CD8-positive, alpha-beta memory T cell (primary cell): ENCODE measurements at regions not wholly inside any gene's neighbourhood (a gene's known extent, or its start where the extent isn't known, plus 50 kb on each side); places are given as distances from the start of the nearest gene placed in this dataset.
A peak's percentile ranks its signal among the peaks of the same experiment; 100 is the strongest.
"Not testable (repeated sequence)": the region's sequence is repeated elsewhere in the genome, so short reads cannot be mapped to it uniquely, and the experiment has no call there.

Experiments
- CTCF ChIA-PET: fragments of 350-600 bp; sonication (Branson Sonifier 250); formaldehyde crosslinking; loops from one replicate; lab custom pipeline; 2021; ENCODE audit warnings: antibody characterized with exemption; lab: Charles Lee
- POLR2A ChIA-PET: fragments of 350-600 bp; sonication (Branson Sonifier 250); formaldehyde crosslinking; loops from one replicate; lab custom pipeline; 2021; ENCODE audit warnings: antibody characterized with exemption; lab: Charles Lee
- DNase-seq, 5 donors: peaks; one replicate each; pipeline versions ENCODE4 v3.0.0 to v3.0.0-alpha.2; 2020 to 2022; ENCODE audit warnings: mixed read lengths in 1 of 5
- H3K27ac ChIP-seq: one replicate; pipeline ENCODE4 v1.7.0; 2013; ENCODE audit warnings: low read depth, mild to moderate bottlenecking, low read length, moderate library complexity
- H3K27me3 ChIP-seq: 2 replicates; pipeline ENCODE4 v1.7.0; 2013; ENCODE audit warnings: low read length, mild to moderate bottlenecking; ENCODE audit not compliant: insufficient read depth, poor library complexity, severe bottlenecking
- H3K36me3 ChIP-seq: 2 replicates; pipeline ENCODE4 v1.7.0; 2013; ENCODE audit warnings: mild to moderate bottlenecking, low read length, moderate library complexity; ENCODE audit not compliant: insufficient read depth
- H3K4me1 ChIP-seq: 2 replicates; pipeline ENCODE4 v1.7.0; 2013; ENCODE audit warnings: mild to moderate bottlenecking, low read length, moderate library complexity; ENCODE audit not compliant: insufficient read depth
- H3K4me3 ChIP-seq: 2 replicates; pipeline ENCODE4 v1.7.0; 2013; ENCODE audit warnings: mild to moderate bottlenecking, low read length
- H3K9me3 ChIP-seq: 2 replicates; pipeline ENCODE4 v1.7.0; 2013; ENCODE audit warnings: mild to moderate bottlenecking, low read length
- H3K27ac Mint-ChIP-seq, 8 donors: one replicate each; pipeline ENCODE4 v1.8.0; 2020 to 2021; ENCODE audit warnings: mixed read lengths in 8 of 8, mild to moderate bottlenecking in 6 of 8, inconsistent platforms in 3 of 8, moderate library complexity in 3 of 8
- H3K27me3 Mint-ChIP-seq, 2 donors: one replicate each; pipeline ENCODE4 v1.8.0; 2020 to 2021; ENCODE audit warnings: mixed read lengths in 2 of 2, mild to moderate bottlenecking in 1 of 2, moderate library complexity in 1 of 2
- H3K36me3 Mint-ChIP-seq, 3 donors: one replicate each; pipeline ENCODE4 v1.8.0; 2020 to 2021; ENCODE audit warnings: mixed read lengths in 3 of 3, inconsistent platforms in 1 of 3, mild to moderate bottlenecking in 1 of 3
- H3K4me1 Mint-ChIP-seq, 3 donors: one replicate each; pipeline ENCODE4 v1.8.0; 2020 to 2021; ENCODE audit warnings: mixed read lengths in 3 of 3, inconsistent platforms in 1 of 3, mild to moderate bottlenecking in 1 of 3
- H3K4me3 Mint-ChIP-seq, 7 donors: one replicate each; pipeline ENCODE4 v1.8.0; 2020 to 2021; ENCODE audit warnings: mixed read lengths in 7 of 7, mild to moderate bottlenecking in 6 of 7, moderate library complexity in 4 of 7, inconsistent platforms in 2 of 7
- H3K9me3 Mint-ChIP-seq, 5 donors: one replicate each; pipeline ENCODE4 v1.8.0; 2020 to 2022; ENCODE audit warnings: mixed read lengths in 5 of 5, mild to moderate bottlenecking in 3 of 5, moderate library complexity in 2 of 5, inconsistent platforms in 1 of 5

DNA sequence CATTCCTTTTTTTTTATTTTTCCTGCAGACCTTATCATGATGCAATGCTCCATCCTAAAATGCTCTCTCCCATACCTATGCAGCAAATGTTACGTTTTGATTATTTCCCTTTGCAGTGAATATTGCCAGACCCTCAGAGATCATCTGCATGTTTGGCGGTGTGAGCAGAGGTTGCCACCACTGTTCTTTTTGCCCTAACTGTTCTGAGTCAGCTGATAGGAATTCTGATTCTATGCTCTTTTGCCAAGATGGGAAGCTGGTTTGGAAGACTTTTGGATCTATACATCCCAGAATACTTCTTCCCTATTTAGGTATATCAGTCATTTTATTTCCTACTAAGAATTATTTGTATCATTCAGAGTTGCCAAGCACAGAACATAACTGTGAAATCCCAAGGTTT lies 130.5 kb downstream of the KLF6 start:
- H3K4me1 ChIP-seq = no peaks in the 10 kb centered on the region
- H3K4me3 Mint-ChIP-seq = peak overlapping the region in 1 of 7 donors; percentile 18
- ChIA-PET POLR2A (no interaction called here), CTCF (no interaction called here)
- H3K27ac ChIP-seq = no peak overlapping the region
- DNase-seq = no peak
- H3K9me3 Mint-ChIP-seq = peaks cover 0 to 1% (median 0%) of the 10 kb centered on the region in 5 donors
- H3K4me3 ChIP-seq = no peak overlapping the region
- no peaks in the 10 kb centered on the region for H3K9me3 ChIP-seq
- peak overlapping the region in 1 of 8 donors; percentile 70 for H3K27ac Mint-ChIP-seq
- no peaks in the 10 kb centered on the region for H3K36me3 ChIP-seq
- H3K27me3 ChIP-seq = no peaks in the 10 kb centered on the region
- H3K4me1 Mint-ChIP-seq = peaks cover 11 to 21% (median 15%) of the 10 kb centered on the region in 3 donors
- peaks cover 0 to 1% (median 0%) of the 10 kb centered on the region in 3 donors for H3K36me3 Mint-ChIP-seq
- H3K27me3 Mint-ChIP-seq = peaks cover 8 to 30% of the 10 kb centered on the region in 2 donors

DNA sequence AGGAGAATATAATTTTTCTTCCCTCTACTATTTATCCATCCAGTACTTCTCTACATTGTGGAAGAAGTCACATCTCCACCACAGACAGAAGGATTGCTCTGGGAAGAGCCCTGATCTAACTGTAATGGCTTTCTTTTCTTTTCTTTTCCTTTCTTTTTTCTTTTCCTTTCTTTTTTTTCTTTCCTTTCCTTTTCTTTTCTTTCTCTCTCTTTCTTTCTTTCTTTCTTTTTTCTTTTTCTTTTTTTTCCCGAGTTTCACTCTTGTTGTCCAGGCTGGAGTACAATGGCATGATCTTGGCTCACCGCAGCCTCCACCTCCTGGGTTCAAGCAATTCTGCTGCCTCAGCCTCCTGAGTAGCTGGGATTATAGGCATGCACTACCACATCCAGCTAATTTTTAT lies 131.7 kb downstream of the KLF6 start:
- peaks cover 8 to 30% of the 10 kb centered on the region in 2 donors for H3K27me3 Mint-ChIP-seq
- H3K9me3 ChIP-seq, H3K36me3 Mint-ChIP-seq, H3K4me1 ChIP-seq, H3K9me3 Mint-ChIP-seq, H3K27me3 ChIP-seq, H3K36me3 ChIP-seq, H3K27ac ChIP-seq, POLR2A ChIA-PET, DNase-seq, H3K4me3 ChIP-seq: not testable (repeated sequence)
- H3K27ac Mint-ChIP-seq = peak overlapping the region in 2 of 8 donors; percentile 25 to 79
- peaks cover 11 to 21% (median 15%) of the 10 kb centered on the region in 3 donors for H3K4me1 Mint-ChIP-seq
- CTCF ChIA-PET = interaction anchor here (0.6 kb wide), 1 partner anchor 470 kb away, joined by 4 read pairs; no protein-coding TSS in a partner anchor
- peak overlapping the region; percentile 2 to 84 (median 73) for H3K4me3 Mint-ChIP-seq

DNA sequence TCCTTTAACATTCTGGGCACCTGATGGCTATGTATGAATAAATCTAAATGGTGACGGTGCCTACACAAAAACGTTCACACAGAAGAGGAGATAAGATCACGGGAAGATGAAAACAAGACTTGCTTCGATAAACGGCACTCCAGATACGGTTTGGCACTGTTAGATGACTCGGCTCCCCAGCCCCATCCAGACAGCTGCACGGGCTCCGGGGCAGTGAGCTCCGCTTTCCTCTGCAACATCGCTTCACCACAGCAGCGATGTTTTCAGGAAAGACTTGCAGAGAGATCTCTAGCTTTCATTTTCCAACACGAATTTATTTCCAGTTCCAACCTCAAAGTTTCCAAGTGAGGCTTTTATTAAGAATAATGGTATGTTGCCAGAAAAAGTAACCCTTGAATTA lies 132.1 kb downstream of the KLF6 start:
- no peak overlapping the region for H3K4me3 ChIP-seq
- H3K9me3 Mint-ChIP-seq = no peaks in the 10 kb centered on the region
- no peaks in the 10 kb centered on the region for H3K27me3 ChIP-seq
- H3K27ac Mint-ChIP-seq = peak overlapping the region in 2 of 8 donors; percentile 48 to 79
- H3K4me1 ChIP-seq = no peaks in the 10 kb centered on the region
- H3K27ac ChIP-seq = no peak overlapping the region
- peak overlapping the region; percentile 2 to 84 (median 73) for H3K4me3 Mint-ChIP-seq
- DNase-seq = no peak
- H3K27me3 Mint-ChIP-seq = peaks cover 8 to 30% of the 10 kb centered on the region in 2 donors
- peaks cover 11 to 21% (median 15%) of the 10 kb centered on the region in 3 donors for H3K4me1 Mint-ChIP-seq
- peaks cover 0 to 1% (median 0%) of the 10 kb centered on the region in 3 donors for H3K36me3 Mint-ChIP-seq
- H3K9me3 ChIP-seq = no peaks in the 10 kb centered on the region
- H3K36me3 ChIP-seq = no peaks in the 10 kb centered on the region
- ChIA-PET CTCF (no interaction called here), POLR2A (no interaction called here)

DNA sequence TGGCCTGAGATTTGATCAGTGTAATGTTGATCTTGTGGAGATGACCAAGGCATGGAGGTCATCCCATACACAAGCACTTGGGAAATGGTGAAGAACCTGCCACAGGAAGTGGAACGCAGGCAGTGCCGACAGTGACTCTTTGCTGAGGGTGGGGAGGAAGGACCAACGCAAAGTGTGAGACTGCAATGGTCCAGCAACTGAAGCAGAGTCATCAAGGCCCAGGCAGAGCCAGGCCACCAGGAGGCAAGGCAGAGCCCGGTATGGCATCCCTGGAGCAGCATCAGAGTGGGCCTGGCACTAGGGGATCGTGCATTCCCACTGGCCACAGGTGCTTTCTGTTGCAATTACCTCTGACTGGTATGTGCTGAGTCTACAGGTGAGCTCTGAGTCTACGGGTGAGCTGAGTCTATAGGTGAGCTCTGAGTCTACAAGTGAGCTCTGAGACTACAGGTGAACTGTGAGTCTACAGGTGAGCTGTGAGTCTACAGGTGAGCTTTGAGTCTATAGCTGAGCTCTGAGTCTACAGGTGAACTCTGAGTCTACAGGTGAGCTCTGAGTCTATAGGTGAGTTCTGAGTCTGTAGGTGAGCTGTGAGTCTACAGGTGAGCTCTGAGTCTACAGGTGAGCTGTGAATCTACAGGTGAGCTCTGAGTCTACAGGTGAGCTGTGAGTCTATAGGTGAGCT lies 132.9 kb downstream of the KLF6 start:
- H3K4me3 Mint-ChIP-seq = no peak overlapping the region
- H3K27ac ChIP-seq = no peak overlapping the region
- no peaks in the 10 kb centered on the region for H3K9me3 ChIP-seq
- no peak overlapping the region for H3K4me3 ChIP-seq
- H3K4me1 Mint-ChIP-seq = peaks cover 11 to 21% (median 15%) of the 10 kb centered on the region in 3 donors
- H3K9me3 Mint-ChIP-seq = no peaks in the 10 kb centered on the region
- no peaks in the 10 kb centered on the region for H3K36me3 ChIP-seq
- DNase-seq = no peak
- peaks cover 0 to 1% (median 0%) of the 10 kb centered on the region in 3 donors for H3K36me3 Mint-ChIP-seq
- ChIA-PET CTCF (no interaction called here), POLR2A (no interaction called here)
- no peak overlapping the region for H3K27ac Mint-ChIP-seq
- H3K27me3 ChIP-seq = no peaks in the 10 kb centered on the region
- H3K4me1 ChIP-seq = no peaks in the 10 kb centered on the region
- H3K27me3 Mint-ChIP-seq = peaks cover 8 to 23% of the 10 kb centered on the region in 2 donors

DNA sequence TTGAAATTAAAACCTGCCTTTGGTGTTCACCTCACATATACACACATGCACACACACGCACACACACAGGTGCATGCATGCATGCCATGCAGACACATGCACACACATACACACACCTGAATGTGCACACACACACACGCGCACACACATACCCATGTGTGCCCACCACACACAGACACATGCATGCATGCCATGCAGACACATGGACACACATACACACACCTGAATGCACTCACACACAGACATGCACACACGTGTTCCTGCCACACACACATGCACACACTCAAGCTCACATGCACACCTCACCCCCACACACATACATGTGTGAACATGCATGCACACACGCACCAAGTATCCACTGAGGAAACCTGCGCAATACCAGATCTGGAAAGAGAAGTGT lies 136.4 kb downstream of the KLF6 start:
- Histone ChIP-seq H3K27me3 (no peaks in the 10 kb centered on the region), H3K27ac (no peak overlapping the region), H3K4me1 (no peaks in the 10 kb centered on the region), H3K4me3 (no peak overlapping the region), H3K9me3 (no peaks in the 10 kb centered on the region), H3K36me3 (no peaks in the 10 kb centered on the region)
- peak overlapping the region in 1 of 8 donors; percentile 85 for H3K27ac Mint-ChIP-seq
- DNase-seq = no peak
- ChIA-PET CTCF (no interaction called here), POLR2A (no interaction called here)
- H3K9me3 Mint-ChIP-seq = no peaks in the 10 kb centered on the region
- peaks cover 6 to 10% (median 8%) of the 10 kb centered on the region in 3 donors for H3K4me1 Mint-ChIP-seq
- H3K36me3 Mint-ChIP-seq = peaks cover 0 to 3% (median 0%) of the 10 kb centered on the region in 3 donors
- peaks cover 5 to 11% of the 10 kb centered on the region in 2 donors for H3K27me3 Mint-ChIP-seq
- no peak overlapping the region for H3K4me3 Mint-ChIP-seq

DNA sequence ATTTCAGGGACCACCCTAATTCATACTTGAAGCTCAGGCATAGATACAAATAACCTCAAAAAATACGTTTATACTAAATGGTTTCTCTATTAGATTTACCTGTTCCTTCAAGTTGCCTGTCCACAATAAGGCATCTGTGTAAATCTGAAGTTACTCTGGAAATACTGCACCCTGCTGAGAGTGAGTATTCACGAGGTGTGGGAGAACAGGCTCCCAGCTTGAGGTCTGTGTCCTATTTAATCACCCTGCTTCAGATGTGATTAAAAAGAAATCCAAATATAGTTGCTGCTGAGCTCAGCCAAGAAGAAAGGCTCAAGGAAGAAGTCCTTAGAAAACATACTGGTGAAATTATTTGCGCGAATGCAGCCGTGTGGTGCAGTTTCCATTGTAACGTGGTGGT lies 136.8 kb downstream of the KLF6 start:
- H3K4me1 Mint-ChIP-seq = peaks cover 4 to 7% (median 6%) of the 10 kb centered on the region in 3 donors
- H3K36me3 Mint-ChIP-seq = peaks cover 0 to 3% (median 0%) of the 10 kb centered on the region in 3 donors
- peaks cover 6 to 11% of the 10 kb centered on the region in 2 donors for H3K27me3 Mint-ChIP-seq
- no peaks in the 10 kb centered on the region for H3K27me3 ChIP-seq
- DNase-seq = no peak
- H3K36me3 ChIP-seq = no peaks in the 10 kb centered on the region
- CTCF ChIA-PET = no interaction called here
- no peaks in the 10 kb centered on the region for H3K4me1 ChIP-seq
- no peak overlapping the region for H3K4me3 Mint-ChIP-seq
- H3K27ac Mint-ChIP-seq = no peak overlapping the region
- no peaks in the 10 kb centered on the region for H3K9me3 Mint-ChIP-seq
- H3K4me3 ChIP-seq = no peak overlapping the region
- no peak overlapping the region for H3K27ac ChIP-seq
- POLR2A ChIA-PET = no interaction called here
- no peaks in the 10 kb centered on the region for H3K9me3 ChIP-seq

DNA sequence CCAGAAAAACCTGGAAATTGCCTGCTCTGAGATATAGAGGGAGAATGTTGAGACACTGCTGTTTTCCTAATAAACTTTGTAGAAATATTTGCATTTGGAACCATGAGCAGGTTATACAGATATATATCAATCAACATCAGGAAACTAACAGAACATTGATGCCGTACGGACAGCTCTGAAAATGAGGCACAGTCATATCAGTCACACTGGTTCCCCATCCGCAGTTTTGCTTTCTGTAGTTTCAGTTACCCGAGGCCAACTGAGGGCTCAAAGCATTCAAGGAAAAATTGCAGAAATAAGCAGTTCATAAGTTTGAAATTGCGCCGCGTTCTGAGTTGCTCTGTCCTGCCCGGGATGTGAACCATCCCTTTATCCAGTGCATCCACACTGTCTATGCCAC lies 137.9 kb downstream of the KLF6 start:
- no peak overlapping the region for H3K4me3 ChIP-seq
- H3K27me3 Mint-ChIP-seq = peaks cover 7 to 13% of the 10 kb centered on the region in 2 donors
- H3K36me3 ChIP-seq = no peaks in the 10 kb centered on the region
- no peaks in the 10 kb centered on the region for H3K9me3 ChIP-seq
- ChIA-PET CTCF (no interaction called here), POLR2A (no interaction called here)
- DNase-seq = no peak
- no peak overlapping the region for H3K27ac Mint-ChIP-seq
- no peaks in the 10 kb centered on the region for H3K4me1 ChIP-seq
- no peaks in the 10 kb centered on the region for H3K9me3 Mint-ChIP-seq
- no peaks in the 10 kb centered on the region for H3K4me1 Mint-ChIP-seq
- H3K27ac ChIP-seq = no peak overlapping the region
- no peaks in the 10 kb centered on the region for H3K27me3 ChIP-seq
- peaks cover 0 to 3% (median 0%) of the 10 kb centered on the region in 3 donors for H3K36me3 Mint-ChIP-seq
- no peak overlapping the region for H3K4me3 Mint-ChIP-seq

DNA sequence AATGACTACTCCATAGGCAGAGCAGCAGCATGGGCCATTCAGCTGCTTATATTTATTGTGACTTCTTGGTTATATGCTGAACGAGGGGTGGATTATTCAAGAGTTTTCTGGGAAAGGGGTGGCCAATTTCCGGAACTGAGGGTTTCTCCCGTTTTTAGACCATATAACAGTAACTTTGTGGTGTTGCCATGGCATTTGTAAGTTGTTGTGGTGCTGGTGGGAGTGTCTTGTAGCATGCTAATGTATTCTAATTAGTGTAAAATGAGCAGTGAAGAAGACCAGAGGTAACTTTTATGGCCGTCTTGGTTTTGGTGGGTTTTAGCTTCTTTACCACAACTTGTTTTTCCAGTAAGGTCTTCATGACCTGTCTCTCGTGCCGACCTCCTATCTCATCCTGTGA lies 139.6 kb downstream of the KLF6 start:
- ChIA-PET POLR2A (no interaction called here), CTCF (no interaction called here)
- H3K27ac Mint-ChIP-seq = no peak overlapping the region
- Histone ChIP-seq H3K27me3 (no peaks in the 10 kb centered on the region), H3K9me3 (no peaks in the 10 kb centered on the region), H3K36me3 (no peaks in the 10 kb centered on the region), H3K27ac (no peak overlapping the region), H3K4me1 (no peaks in the 10 kb centered on the region), H3K4me3 (no peak overlapping the region)
- peaks cover 7 to 13% of the 10 kb centered on the region in 2 donors for H3K27me3 Mint-ChIP-seq
- no peak for DNase-seq
- H3K36me3 Mint-ChIP-seq = peaks cover 0 to 3% (median 0%) of the 10 kb centered on the region in 3 donors
- H3K9me3 Mint-ChIP-seq = no peaks in the 10 kb centered on the region
- no peaks in the 10 kb centered on the region for H3K4me1 Mint-ChIP-seq
- no peak overlapping the region for H3K4me3 Mint-ChIP-seq
